Glutamatergic neuron (in vitro differentiated cells): ENCODE measurements at regions not wholly inside any gene's neighbourhood (a gene's known extent, or its start where the extent isn't known, plus 50 kb on each side); places are given as distances from the start of the nearest gene placed in this dataset.

Source experiments
- DNase-seq: peaks from one replicate; pipeline ENCODE4 v3.0.0; 2022
- H3K27ac Mint-ChIP-seq: one replicate; pipeline ENCODE4 v1.8.0; 2020; ENCODE audit warnings: mild to moderate bottlenecking, mixed read lengths, inconsistent platforms; ENCODE audit not compliant: unreplicated experiment
- H3K27me3 Mint-ChIP-seq: one replicate; pipeline ENCODE4 v1.8.0; 2020; ENCODE audit warnings: mild to moderate bottlenecking, moderate library complexity, mixed read lengths, inconsistent platforms; ENCODE audit not compliant: unreplicated experiment
- H3K36me3 Mint-ChIP-seq: one replicate; pipeline ENCODE4 v1.8.0; 2020; ENCODE audit warnings: mild to moderate bottlenecking, mixed read lengths, inconsistent platforms; ENCODE audit not compliant: unreplicated experiment
- H3K4me1 Mint-ChIP-seq: one replicate; pipeline ENCODE4 v1.8.0; 2020; ENCODE audit warnings: mild to moderate bottlenecking, low read depth, mixed read lengths, inconsistent platforms; ENCODE audit not compliant: unreplicated experiment
- H3K4me3 Mint-ChIP-seq: one replicate; pipeline ENCODE4 v1.8.0; 2020; ENCODE audit warnings: mild to moderate bottlenecking, mixed read lengths, inconsistent platforms; ENCODE audit not compliant: unreplicated experiment
- H3K9me3 Mint-ChIP-seq: one replicate; pipeline ENCODE4 v1.8.0; 2020; ENCODE audit warnings: mild to moderate bottlenecking, moderate library complexity, mixed read lengths, inconsistent platforms; ENCODE audit not compliant: unreplicated experiment
- CTCF ChIP-seq: fragments of 200-600 bp; sonication (generic); IDR thresholded peaks from one replicate; pipeline ENCODE4 v1.5.0; 2021; ENCODE audit not compliant: partially characterized antibody, unreplicated experiment

DNA sequence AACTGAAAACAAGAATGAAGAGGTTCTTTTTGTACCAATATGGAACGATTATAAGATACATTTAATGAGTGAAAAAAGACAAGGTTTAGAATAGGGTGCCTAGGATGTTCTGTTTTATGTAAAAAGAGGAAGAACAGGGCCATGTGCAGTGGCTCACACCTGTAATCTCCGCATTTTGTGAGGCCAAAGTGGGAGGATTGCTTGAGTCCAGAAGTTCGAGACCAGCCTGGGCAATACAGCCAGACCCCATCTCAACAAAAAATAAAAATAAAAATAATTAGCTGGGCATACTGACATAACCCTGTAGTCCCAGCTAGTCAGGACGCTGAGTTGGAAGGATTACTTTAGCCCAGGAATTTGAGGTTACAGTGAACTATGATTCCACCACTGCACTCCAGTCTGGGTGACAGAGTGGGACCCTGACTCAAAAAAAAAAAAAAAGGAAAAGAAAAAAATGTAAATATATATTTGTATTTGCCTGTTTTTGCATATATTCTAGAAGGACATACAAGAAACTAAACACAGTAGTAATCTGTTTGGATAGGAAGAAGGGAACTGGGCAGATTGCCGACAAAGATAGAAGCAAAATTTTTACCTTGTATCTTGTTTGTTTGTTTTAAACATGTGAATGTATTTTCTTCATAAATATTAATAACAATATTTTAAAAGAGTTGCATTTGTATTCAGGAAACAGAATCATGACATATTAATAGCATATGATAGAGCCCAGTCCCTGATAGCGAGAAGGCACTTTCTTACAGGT is 174.3 kb downstream of the SOX2 start:
- Mint-ChIP-seq H3K4me3 (no peak overlapping the region), H3K9me3 (no peaks in the 10 kb centered on the region), H3K4me1 (no peaks in the 10 kb centered on the region), H3K27ac (no peak overlapping the region), H3K27me3 (peaks cover 3% of the 10 kb centered on the region), H3K36me3 (no peaks in the 10 kb centered on the region)
- DNase-seq, result no peak
- no peak for TF ChIP-seq CTCF

GRCh38 chr3:181886676-181887075 is 175.0 kb downstream of the SOX2 start:
- H3K4me1 Mint-ChIP-seq, result no peaks in the 10 kb centered on the region
- H3K4me3 Mint-ChIP-seq, result no peak overlapping the region
- no peaks in the 10 kb centered on the region for H3K9me3 Mint-ChIP-seq
- no peaks in the 10 kb centered on the region for H3K36me3 Mint-ChIP-seq
- peaks cover 3% of the 10 kb centered on the region for H3K27me3 Mint-ChIP-seq
- DNase-seq, result no peak
- H3K27ac Mint-ChIP-seq, result no peak overlapping the region
- TF ChIP-seq CTCF, result no peak

DNA sequence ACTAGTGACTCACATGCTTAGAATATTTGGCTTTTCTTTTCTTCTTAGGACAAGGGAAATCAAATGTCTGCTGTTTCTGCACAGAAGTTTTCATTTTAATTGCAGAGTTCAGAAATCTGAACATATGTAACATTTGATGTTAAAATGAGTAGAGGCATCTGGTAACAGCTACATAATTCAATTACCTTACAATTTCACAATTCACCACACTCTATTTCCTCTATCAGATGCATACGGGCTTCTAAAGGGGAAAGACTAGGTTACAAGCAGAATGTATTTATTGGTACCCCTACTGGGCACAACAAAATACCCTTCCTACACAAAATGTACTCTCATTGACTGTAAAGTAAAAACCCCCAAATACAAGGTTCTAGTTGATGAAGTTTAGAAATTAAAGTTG is 176.0 kb downstream of the SOX2 start:
- Mint-ChIP-seq H3K4me3 (no peak overlapping the region), H3K9me3 (no peaks in the 10 kb centered on the region), H3K4me1 (no peaks in the 10 kb centered on the region), H3K36me3 (no peaks in the 10 kb centered on the region), H3K27me3 (peaks cover 3% of the 10 kb centered on the region), H3K27ac (no peak overlapping the region)
- no peak for DNase-seq
- TF ChIP-seq CTCF, result no peak

- DNase-seq, result no peak
- no peak for TF ChIP-seq CTCF
- no peak overlapping the region for H3K4me3 Mint-ChIP-seq
- no peaks in the 10 kb centered on the region for H3K4me1 Mint-ChIP-seq
- no peaks in the 10 kb centered on the region for H3K36me3 Mint-ChIP-seq
- H3K9me3 Mint-ChIP-seq, result no peaks in the 10 kb centered on the region
- H3K27me3 Mint-ChIP-seq, result no peaks in the 10 kb centered on the region
- H3K27ac Mint-ChIP-seq, result no peak overlapping the region
Observed at GRCh38 chr3:181888234-181888633, 176.5 kb downstream of the SOX2 start.

DNA sequence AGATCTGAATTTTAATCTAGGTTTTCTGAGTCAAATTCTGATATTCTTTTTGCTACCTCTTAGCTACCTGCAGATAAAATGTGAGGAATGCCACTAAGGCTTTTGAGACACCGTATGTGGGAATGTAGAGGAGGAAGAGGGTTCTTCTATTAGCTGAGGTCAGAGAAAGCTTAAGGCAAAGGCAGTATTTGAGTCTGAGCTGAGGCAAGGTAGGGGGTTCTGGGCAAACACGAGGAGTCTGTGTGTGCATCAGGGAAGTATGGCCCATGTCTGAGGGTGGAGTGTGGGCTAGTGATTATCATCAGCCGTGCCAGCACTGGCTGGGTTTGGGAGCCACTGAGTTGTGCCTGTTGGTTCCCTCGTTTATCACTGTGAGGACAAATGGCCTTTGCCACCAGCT is 181.1 kb downstream of the SOX2 start:
- no peak for TF ChIP-seq CTCF
- H3K27ac Mint-ChIP-seq, result no peak overlapping the region
- DNase-seq, result no peak

More for the DNA sequence above, 181.1 kb downstream of the SOX2 start:
- no peaks in the 10 kb centered on the region for H3K27me3 Mint-ChIP-seq
- H3K36me3 Mint-ChIP-seq, result no peaks in the 10 kb centered on the region
- no peaks in the 10 kb centered on the region for H3K9me3 Mint-ChIP-seq
- no peaks in the 10 kb centered on the region for H3K4me1 Mint-ChIP-seq
- no peak overlapping the region for H3K4me3 Mint-ChIP-seq
